ENCODE measurements at regions not wholly inside any gene's neighbourhood (a gene's known extent, or its start where the extent isn't known, plus 50 kb on each side); places are given as distances from the start of the nearest gene placed in this dataset.

GRCh38 chr13:111044087-111044830, 70.9 kb upstream of the ARHGEF7 start:
- no peaks in the 10 kb centered on the region for H3K36me3 Mint-ChIP-seq (ENCODE audit: low read depth)
- H3K4me1 Mint-ChIP-seq, result peaks cover 10% of the 10 kb centered on the region
- CTCF ChIA-PET, result interaction anchor here (0.6 kb wide), 1 partner anchor 169 kb away, joined by 3 read pairs; no protein-coding TSS in a partner anchor
- intact Hi-C loops (cut with micrococcal nuclease), result no loop called here
- H3K27me3 Mint-ChIP-seq, result peaks cover 12% of the 10 kb centered on the region
- no peak overlapping the region for H3K27ac Mint-ChIP-seq
- H3K4me3 Mint-ChIP-seq, result no peak overlapping the region
- DNase-seq (no peak), ATAC-seq (ENCODE audit: low read depth) (no peak)
- POLR2A ChIA-PET, result no interaction called here
- no peaks in the 10 kb centered on the region for H3K9me3 Mint-ChIP-seq
- TF ChIP-seq CTCF (IDR thresholded peaks at IDR 0.05), result no peak

GRCh38 chr13:111043575-111043982, 71.5 kb upstream of the ARHGEF7 start:
- Mint-ChIP-seq H3K9me3 (no peaks in the 10 kb centered on the region), H3K4me1 (peaks cover 10% of the 10 kb centered on the region), H3K36me3 (ENCODE audit: low read depth) (no peaks in the 10 kb centered on the region), H3K27me3 (peaks cover 12% of the 10 kb centered on the region), H3K4me3 (no peak overlapping the region), H3K27ac (no peak overlapping the region)
- ATAC-seq (ENCODE audit: low read depth) (peak; percentile 34), DNase-seq (no peak)
- ChIA-PET POLR2A (no interaction called here), CTCF (no interaction called here)
- no peak for TF ChIP-seq CTCF (IDR thresholded peaks at IDR 0.05)
- intact Hi-C loops (cut with micrococcal nuclease), result no loop called here

GRCh38 chr13:111042661-111043226, 72.4 kb upstream of the ARHGEF7 start:
- H3K9me3 Mint-ChIP-seq, result no peaks in the 10 kb centered on the region
- H3K36me3 Mint-ChIP-seq (ENCODE audit: low read depth), result no peaks in the 10 kb centered on the region
- no peak for TF ChIP-seq CTCF (IDR thresholded peaks at IDR 0.05)
- DNase-seq, result no peak
- peaks cover 10% of the 10 kb centered on the region for H3K4me1 Mint-ChIP-seq
- intact Hi-C loops (cut with micrococcal nuclease), result no loop called here
- no peak overlapping the region for H3K27ac Mint-ChIP-seq
- CTCF ChIA-PET, result no interaction called here
- peaks cover 12% of the 10 kb centered on the region for H3K27me3 Mint-ChIP-seq
- POLR2A ChIA-PET, result no interaction called here
- H3K4me3 Mint-ChIP-seq, result no peak overlapping the region
- no peak for ATAC-seq (ENCODE audit: low read depth)

- intact Hi-C loops (cut with micrococcal nuclease), result no loop called here
- H3K4me3 Mint-ChIP-seq, result no peak overlapping the region
- H3K36me3 Mint-ChIP-seq (ENCODE audit: low read depth), result no peaks in the 10 kb centered on the region
- no peak for DNase-seq
- ChIA-PET POLR2A (interaction anchor here (0.7 kb wide), 1 partner anchor 447 kb away, joined by 3 read pairs; no protein-coding TSS in a partner anchor), CTCF (no interaction called here)
- peaks cover 13% of the 10 kb centered on the region for H3K27me3 Mint-ChIP-seq
- H3K9me3 Mint-ChIP-seq, result no peaks in the 10 kb centered on the region
- no peak for ATAC-seq (ENCODE audit: low read depth)
- no peak overlapping the region for H3K27ac Mint-ChIP-seq
- no peak for TF ChIP-seq CTCF (IDR thresholded peaks at IDR 0.05)
- no peaks in the 10 kb centered on the region for H3K4me1 Mint-ChIP-seq
Measured at GRCh38 chr13:111040830-111041229, 74.3 kb upstream of the ARHGEF7 start.

- Mint-ChIP-seq H3K27me3 (peaks cover 15% of the 10 kb centered on the region), H3K9me3 (no peaks in the 10 kb centered on the region), H3K27ac (no peak overlapping the region), H3K36me3 (ENCODE audit: low read depth) (no peaks in the 10 kb centered on the region), H3K4me1 (no peaks in the 10 kb centered on the region), H3K4me3 (no peak overlapping the region)
- ChIA-PET CTCF (no interaction called here), POLR2A (no interaction called here)
- TF ChIP-seq CTCF (IDR thresholded peaks at IDR 0.05), result no peak
- intact Hi-C loops (cut with micrococcal nuclease), result no loop called here
- no peak for DNase-seq
- no peak for ATAC-seq (ENCODE audit: low read depth)
Measured at GRCh38 chr13:111039735-111040134, 75.4 kb upstream of the ARHGEF7 start.
